ENCODE measurements at regions not wholly inside any gene's neighbourhood (a gene's known extent, or its start where the extent isn't known, plus 50 kb on each side); places are given as distances from the start of the nearest gene placed in this dataset.

GRCh38 chr3:13252207-13252606 is 167.9 kb downstream of the NUP210 start:
- Histone ChIP-seq H3K36me3 (ENCODE audit: low read length) (no peaks in the 10 kb centered on the region), H3K9ac (ENCODE audit: low read length) (no peak overlapping the region), H3K27me3 (ENCODE audit: low read length) (no peaks in the 10 kb centered on the region), H3K4me3 (ENCODE audit: insufficient read depth, low read length, poor library complexity, severe bottlenecking) (no peak overlapping the region), H3F3A (ENCODE audit: insufficient read depth) (no peaks in the 10 kb centered on the region), H4K20me1 (ENCODE audit: low read depth, low read length) (no peaks in the 10 kb centered on the region), H3K4me2 (ENCODE audit: low read depth, low read length, poor library complexity, severe bottlenecking) (no peak overlapping the region), H3K9me2 (replicated peaks; ENCODE audit: insufficient read depth, low read length) (no peaks in the 10 kb centered on the region), H2AFZ (ENCODE audit: low read depth, low read length, severe bottlenecking) (no peak overlapping the region), H3K79me2 (ENCODE audit: insufficient read depth, low read length) (no peaks in the 10 kb centered on the region), H3K27ac (ENCODE audit: low read depth, low read length) (no peak overlapping the region), H3K9me3 (ENCODE audit: insufficient read depth, low read length) (no peaks in the 10 kb centered on the region)
- TF ChIP-seq CTCF (IDR thresholded peaks at IDR 0.05; ENCODE audit: insufficient read depth, low read length, poor library complexity, severe bottlenecking) (no peak), EZH2phosphoT487 (conservative IDR thresholded peaks at IDR 0.05; ENCODE audit: low read length) (no peak)

- H3K9ac ChIP-seq (ENCODE audit: low read length) = no peak overlapping the region
- no peak overlapping the region for H3K27ac ChIP-seq (ENCODE audit: low read depth, low read length)
These were observed 168.8 kb downstream of the NUP210 start for GRCh38 chr3:13251166-13251903.

DNA sequence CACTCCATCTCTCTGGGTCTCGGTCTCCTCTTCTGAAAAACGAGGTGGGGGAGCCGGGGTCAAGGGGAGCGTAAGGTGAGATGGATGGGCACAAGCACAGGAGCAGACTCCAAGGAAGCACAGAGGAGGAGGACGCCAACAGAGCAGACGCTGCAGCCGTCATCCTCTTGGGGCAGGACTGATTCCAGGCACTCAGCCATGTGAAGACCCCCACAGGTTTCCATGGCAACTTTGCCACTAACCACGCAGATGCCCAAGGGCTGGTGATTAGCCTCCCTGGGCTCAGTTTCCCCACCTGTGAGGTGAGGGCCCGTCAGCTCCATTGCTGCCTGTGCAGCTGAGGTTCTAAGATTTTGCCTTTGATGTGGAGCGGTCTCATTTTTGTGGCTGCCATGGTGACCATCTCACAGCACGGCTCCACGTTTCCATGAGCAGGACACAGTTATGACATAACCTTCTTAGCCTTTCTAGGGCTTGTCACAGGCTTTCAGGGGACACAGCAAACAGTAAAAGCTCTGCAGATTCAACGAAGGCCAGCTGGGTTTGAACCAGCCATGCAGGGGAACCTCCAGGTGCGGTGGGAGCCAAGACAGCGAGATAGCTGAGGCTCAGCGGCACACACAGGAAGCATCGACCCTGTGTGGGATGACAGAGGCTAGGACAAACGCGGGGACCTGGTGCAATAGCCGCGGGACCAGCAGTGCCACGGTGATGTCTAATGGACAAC is 170.3 kb downstream of the NUP210 start:
- Histone ChIP-seq H3K9ac (ENCODE audit: low read length) (no peak overlapping the region), H4K20me1 (ENCODE audit: low read depth, low read length) (no peaks in the 10 kb centered on the region), H3K36me3 (ENCODE audit: low read length) (no peaks in the 10 kb centered on the region), H3K27me3 (ENCODE audit: low read length) (no peaks in the 10 kb centered on the region), H2AFZ (ENCODE audit: low read depth, low read length, severe bottlenecking) (no peak overlapping the region), H3K79me2 (ENCODE audit: insufficient read depth, low read length) (no peaks in the 10 kb centered on the region), H3F3A (ENCODE audit: insufficient read depth) (no peaks in the 10 kb centered on the region), H3K27ac (ENCODE audit: low read depth, low read length) (no peak overlapping the region), H3K9me3 (ENCODE audit: insufficient read depth, low read length) (no peaks in the 10 kb centered on the region), H3K4me2 (ENCODE audit: low read depth, low read length, poor library complexity, severe bottlenecking) (no peak overlapping the region), H3K4me3 (ENCODE audit: insufficient read depth, low read length, poor library complexity, severe bottlenecking) (no peak overlapping the region), H3K9me2 (replicated peaks; ENCODE audit: insufficient read depth, low read length) (no peaks in the 10 kb centered on the region)
- TF ChIP-seq EZH2phosphoT487 (conservative IDR thresholded peaks at IDR 0.05; ENCODE audit: low read length) = no peak
- no peak for TF ChIP-seq CTCF (IDR thresholded peaks at IDR 0.05; ENCODE audit: insufficient read depth, low read length, poor library complexity, severe bottlenecking)

More at GRCh38 chr3:13251166-13251903, 168.8 kb downstream of the NUP210 start:
- H3K27me3 ChIP-seq (ENCODE audit: low read length) = no peaks in the 10 kb centered on the region
- H3K79me2 ChIP-seq (ENCODE audit: insufficient read depth, low read length) = no peaks in the 10 kb centered on the region
- no peak overlapping the region for H2AFZ ChIP-seq (ENCODE audit: low read depth, low read length, severe bottlenecking)
- H3K9me2 ChIP-seq (replicated peaks; ENCODE audit: insufficient read depth, low read length) = no peaks in the 10 kb centered on the region
- H3F3A ChIP-seq (ENCODE audit: insufficient read depth) = no peaks in the 10 kb centered on the region
- H3K4me3 ChIP-seq (ENCODE audit: insufficient read depth, low read length, poor library complexity, severe bottlenecking) = no peak overlapping the region
- H3K9me3 ChIP-seq (ENCODE audit: insufficient read depth, low read length) = no peaks in the 10 kb centered on the region
- no peaks in the 10 kb centered on the region for H4K20me1 ChIP-seq (ENCODE audit: low read depth, low read length)
- H3K4me2 ChIP-seq (ENCODE audit: low read depth, low read length, poor library complexity, severe bottlenecking) = no peak overlapping the region
- TF ChIP-seq EZH2phosphoT487 (conservative IDR thresholded peaks at IDR 0.05; ENCODE audit: low read length) (no peak), CTCF (IDR thresholded peaks at IDR 0.05; ENCODE audit: insufficient read depth, low read length, poor library complexity, severe bottlenecking) (no peak)
- H3K36me3 ChIP-seq (ENCODE audit: low read length) = no peaks in the 10 kb centered on the region

All from SU-DHL-6 (cell line).